ENCODE measurements at regions not wholly inside any gene's neighbourhood (a gene's known extent, or its start where the extent isn't known, plus 50 kb on each side); places are given as distances from the start of the nearest gene placed in this dataset.
"Not testable (repeated sequence)": the region's sequence is repeated elsewhere in the genome, so short reads cannot be mapped to it uniquely, and the experiment has no call there.

DNA sequence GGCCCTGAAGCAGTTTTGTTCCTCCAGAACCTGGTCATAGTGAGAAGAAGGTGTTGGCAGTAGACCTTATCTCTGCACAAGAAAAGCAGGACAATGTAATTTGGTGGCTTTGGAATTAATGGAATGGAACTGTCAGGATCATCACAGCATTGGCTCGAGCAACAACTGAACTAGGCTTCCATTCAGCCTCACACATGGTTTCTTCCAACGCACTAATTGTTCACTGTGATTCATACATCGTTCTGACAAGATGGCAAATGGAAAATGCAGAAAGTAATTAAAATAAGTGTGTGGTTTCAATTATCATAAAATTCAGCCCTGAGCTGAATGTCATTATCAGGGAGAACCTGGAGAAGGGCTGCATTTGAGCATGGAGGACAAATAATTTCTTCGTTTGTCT lies 80.6 kb downstream of the MFSD1 start:
- DNase-seq = peak in 1 of 3 experiments; percentile 12

DNA sequence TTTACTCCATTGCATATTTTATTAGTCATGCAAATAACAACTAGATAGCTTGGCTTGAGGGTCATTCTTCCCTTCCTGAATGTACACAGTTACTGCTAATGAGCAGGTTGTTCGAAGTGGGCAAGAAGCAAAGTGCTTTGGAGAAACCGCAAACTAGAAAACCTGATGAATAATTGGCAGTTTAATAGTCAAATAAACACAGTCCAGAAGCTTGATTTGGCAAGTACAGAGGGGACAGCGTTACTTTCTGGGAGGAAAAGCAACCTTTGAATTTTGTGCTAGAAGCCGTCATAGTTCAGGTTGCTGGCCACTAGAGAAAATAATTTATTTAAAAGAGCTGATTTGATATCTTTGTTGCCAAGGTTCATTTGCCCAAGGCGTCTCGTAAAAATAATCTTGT lies 94.9 kb downstream of the MFSD1 start:
- peak in 1 of 3 experiments; percentile 53 for DNase-seq

DNA sequence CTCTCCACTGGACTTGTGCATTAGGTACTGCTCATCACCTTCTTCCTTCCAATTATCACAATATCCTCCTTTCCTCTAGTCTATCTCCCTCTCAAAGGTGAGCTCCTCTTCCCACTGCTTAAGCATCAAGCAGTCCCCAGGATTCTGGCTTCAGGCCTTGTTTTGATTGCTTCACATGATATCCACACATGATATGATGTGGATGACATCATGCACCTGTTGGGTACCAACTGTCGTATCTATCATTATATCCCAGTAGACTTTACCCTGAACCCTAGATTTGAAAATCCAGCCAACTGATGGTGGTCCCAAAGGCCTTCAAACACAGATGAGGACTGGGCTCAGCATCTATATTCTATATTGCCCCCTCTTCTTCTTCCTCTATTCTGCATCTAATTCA lies 104.9 kb downstream of the MFSD1 start:
- DNase-seq = no peak

DNA sequence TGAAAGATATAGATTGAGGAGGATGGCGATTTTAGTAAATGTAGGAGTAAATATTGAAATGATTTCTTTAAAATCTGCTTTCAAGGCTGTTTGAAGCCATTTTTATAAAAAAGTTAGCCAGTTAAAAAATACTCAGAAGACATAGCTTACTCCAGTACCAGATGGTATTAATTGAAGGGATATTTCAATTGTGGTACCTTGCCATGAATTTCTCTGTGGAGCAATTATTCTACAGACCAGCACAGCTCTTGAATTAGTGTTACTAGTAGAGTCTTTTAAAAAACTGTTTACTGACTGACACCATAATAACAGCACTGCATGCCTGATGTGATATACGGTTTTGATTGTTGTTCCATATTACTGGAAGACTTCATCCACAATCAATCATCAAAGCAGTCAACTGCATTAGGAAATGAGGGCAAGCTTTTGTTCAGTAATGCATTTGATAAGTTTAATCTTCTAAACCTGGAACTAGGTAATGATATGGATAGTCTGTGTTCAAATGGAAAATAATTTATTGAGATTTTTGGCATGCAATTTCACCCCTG lies 106.4 kb downstream of the MFSD1 start:
- DNase-seq = peak in 2 of 3 experiments; percentile 32 to 84

DNA sequence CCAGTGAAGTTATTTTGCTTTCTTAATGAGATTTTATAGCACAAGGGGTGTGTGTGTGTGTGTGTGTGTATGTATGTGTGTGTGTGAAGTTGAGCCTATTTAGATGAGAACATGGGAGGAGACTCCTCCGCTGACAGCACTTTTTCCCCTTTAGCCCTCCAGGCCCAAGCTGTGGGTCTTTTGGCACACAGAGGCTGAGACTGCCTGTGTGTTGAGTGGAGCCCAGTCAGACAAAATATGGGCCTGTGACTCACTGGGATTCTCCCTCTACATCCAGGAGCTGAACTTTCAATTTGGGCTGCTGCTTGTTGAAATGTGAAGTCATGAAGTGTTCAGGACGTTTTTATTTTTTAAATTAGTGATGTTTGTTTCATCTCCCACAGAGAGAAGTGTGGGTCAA lies 108.0 kb downstream of the MFSD1 start:
- DNase-seq = no peak

DNA sequence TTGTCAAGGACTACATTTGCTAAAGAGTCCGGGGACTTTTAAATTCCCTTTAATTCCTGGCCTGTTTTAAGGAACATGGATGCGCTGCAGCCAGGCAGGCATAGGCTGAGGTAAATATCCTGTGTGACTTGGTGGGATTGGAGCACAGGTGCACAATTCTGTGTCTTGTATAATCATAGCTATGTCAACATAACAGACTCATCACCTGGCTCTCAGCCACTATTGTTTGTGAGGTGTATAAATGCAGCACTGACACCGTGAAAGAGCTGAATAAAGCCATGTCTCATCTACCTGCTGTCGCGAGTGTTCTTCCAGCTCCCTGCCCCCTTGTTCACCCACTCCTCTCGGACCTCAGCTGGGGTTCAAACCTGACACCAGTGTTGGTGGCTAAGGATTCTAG lies 109.7 kb downstream of the MFSD1 start:
- DNase-seq = peak; percentile 36 to 80 (median 65)

DNA sequence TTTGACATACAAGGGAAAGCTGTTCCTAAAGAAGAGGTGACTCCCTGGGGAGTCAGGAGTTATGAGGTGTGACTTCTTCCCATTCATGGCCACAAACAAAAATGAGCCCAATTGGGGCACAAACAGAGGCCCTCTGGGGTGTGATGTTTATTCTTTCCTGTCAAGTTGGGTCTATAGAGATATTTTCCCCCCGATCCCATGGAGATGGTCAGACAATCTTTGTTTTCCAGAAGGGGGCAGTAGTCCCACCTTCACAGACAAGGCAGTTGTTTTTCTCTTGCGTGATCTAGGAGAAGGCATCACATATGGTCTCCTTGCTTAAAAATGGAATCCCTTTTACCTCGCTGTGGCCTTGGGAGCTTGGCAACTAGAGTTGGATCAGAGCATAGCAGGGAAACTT lies 110.3 kb downstream of the MFSD1 start:
- no peak for DNase-seq

DNA sequence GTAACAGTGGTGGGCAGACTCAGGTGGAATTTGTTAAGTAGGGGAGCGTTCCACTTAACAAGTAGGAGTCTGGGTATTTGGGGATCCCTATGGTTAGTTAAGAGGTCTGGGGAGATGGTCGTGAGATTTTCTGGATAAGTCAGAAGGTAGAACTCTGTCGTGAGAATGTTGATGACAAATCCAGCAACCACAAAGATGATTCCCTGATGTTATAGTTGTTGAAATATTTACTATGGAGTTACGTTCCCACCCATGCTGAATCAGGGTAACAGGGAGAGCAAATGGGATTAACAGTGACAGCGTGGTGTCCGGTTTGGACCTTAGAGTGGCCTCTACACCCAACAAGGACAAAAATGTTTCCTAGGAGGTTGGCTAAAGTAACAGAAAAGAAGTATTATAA lies 110.8 kb downstream of the MFSD1 start:
- DNase-seq = no peak

DNA sequence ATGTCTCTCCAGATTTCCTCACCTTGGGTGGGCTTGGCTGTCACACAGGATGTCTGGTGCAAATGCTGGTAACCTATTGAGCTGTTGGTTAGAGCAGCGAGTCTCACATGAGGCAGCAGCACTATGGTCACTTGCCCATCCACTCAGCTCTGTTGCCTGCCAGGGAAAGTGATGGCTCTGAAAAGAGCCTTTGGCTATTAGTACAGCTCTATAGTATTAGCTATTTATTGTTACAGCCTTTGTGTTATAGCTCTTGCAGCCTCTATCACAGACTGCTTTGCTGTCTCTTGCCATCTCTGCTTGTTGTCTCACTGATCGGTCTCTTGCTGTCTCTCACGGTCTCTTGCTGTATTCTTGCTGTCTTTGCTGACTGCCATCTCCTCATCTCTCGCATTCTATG lies 114.3 kb downstream of the MFSD1 start:
- peak in 1 of 3 experiments; percentile 38 for DNase-seq

DNA sequence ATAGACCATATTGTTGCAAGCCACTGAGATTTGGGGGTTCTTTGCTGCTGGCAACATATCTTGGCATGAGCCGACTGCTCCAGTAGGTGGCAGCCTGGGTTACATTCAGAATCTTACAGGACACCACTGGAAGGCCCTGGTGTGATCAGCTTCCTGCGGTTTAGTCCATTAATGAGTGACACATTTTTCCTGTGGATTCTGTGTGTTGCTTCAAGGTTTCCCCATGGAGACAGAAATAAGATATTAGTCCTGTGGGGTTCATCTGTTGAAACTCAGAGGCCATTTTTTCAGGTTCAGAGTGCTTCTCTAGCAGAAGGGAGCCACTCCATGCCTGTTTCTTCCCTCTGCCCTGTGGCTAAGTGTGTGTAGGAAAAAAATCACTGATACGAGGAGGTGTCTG lies 116.2 kb downstream of the MFSD1 start:
- DNase-seq = peak; percentile 46 to 76 (median 57)

DNA sequence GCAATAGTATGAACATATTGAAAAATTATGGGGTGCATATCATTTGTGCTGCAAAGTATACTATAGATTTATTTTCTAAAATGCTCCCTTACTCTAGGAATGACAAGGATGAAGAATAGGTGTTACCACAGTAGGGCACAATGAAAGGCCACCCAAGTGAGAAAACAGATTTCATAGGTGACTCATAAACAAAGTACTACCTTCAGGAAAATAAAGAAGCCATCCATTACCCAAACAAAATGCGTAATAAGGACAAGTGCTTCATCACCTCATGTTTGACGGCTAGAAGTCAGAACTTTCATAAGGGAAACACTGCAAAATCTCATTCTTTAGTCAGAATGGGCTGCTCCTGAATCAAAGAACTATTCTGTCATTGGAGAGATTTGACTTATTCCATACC lies 116.6 kb downstream of the MFSD1 start:
- DNase-seq = no peak

DNA sequence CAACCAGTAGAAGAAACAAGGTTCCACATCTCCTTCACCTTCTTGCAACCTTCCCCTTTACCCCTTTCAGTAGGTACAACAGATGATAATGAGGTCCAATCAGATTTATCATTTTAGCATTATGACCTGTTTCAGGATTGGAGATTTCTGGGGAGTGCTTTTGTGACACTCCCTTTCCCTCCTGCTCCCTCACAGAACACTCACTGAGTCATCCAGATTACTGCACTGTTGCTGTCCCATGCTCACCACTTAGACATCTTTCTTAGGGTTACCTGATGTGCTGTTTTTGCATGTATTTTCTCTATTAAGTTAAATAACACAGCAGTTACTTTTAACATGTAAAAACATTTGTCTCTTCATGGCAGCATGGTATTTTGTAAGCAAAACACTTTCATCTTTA lies 118.5 kb downstream of the MFSD1 start:
- DNase-seq = no peak

DNA sequence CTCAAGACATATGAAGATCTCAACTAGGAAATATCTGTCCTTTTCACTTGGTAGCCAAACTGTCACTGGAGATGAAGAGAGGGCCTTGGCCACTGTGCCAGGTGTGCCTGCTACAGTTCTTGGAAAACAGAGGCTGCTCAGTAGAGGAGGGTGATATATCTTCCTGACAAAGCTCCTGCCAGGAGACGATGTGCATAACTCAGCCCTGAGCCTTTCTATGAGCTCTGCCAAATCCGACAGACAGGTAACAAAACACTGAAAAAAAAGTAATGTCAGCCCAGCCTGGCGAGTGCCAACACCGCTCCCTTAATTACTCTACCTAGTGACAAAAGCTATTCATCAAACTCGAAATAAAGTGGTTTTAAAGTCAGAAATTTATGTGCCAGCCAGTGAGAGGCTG lies 123.2 kb downstream of the MFSD1 start:
- peak; percentile 6 to 84 (median 42) for DNase-seq

DNA sequence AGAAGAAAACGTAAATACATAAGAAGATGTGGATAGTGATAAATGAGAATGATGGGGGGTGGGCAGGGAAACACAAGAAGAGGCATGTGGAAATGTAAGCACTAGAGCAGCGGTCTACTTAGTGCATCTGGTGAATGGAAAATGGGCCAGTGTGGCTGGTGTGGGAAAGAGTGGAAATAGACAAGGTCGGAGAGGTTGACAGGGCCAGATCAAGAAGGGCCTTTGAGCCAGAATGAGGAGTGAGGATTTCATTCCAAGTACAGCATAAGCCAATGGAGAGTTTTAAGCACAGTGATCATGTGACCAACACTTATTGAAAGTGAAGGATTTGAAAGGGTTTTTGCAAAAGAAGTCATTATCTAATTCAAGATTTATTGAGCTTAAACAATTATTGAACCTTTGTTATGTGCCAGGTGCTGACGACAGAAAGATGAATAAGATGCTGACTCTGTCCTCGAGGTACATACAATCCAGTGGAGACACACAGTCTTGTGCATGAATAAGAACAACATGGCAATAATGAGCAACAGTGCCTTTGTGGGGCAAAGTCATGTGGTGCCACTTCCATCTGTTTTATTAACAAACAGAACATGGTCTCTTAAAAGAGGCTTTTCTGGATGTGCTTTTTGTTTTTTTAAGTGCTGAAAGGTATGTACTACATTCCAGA lies 124.1 kb downstream of the MFSD1 start:
- peak in 1 of 3 experiments; percentile 46 for DNase-seq

DNA sequence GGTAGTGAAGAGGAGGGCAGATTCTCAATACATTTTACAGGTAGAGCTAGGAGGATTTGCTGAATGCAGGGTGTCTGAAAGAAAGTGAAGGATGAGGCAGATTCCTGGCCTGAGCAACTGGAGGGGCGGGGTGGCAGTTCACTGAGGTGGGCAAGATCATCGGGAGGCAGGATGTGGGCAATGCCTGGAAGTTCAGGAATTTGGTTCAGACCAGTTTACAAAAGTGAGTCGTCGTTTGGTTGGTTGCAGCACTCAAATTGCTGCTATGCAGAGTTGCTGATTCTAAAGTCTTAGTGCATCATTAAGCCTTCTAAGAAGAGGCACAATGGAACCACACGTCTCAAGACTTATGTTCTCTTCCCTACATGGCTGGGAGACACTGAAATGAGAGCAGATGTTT lies 134.0 kb downstream of the MFSD1 start:
- no peak for DNase-seq

DNA sequence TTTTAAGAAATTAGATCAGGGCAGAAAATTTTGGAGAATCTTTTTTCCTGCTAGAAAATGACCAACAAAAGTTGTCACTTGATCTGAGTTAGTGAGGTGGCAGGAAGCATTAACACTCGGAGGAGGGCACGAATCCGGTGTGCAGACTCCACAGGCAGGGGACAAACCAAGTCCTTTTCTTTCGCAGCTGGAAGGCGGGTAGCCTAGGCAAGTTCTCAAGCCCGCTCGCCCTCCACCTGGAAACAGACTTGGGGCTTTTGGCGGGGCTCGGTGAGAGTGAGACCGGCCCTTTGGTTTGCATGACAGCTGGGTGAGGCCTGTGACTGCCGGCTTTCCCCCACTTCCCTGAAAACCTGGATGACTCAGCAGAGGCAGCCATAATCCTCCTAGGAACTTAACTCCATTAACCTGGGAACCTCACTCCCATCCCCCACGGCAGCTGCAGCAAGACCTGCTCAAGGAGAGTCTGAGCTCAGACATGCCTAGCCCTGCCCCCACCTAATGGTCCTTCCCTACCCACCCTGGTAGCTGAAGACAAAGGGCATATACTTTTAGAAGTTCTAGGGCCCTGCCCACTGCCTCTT lies 134.8 kb downstream of the MFSD1 start:
- DNase-seq = peak in 1 of 3 experiments; percentile 22

DNA sequence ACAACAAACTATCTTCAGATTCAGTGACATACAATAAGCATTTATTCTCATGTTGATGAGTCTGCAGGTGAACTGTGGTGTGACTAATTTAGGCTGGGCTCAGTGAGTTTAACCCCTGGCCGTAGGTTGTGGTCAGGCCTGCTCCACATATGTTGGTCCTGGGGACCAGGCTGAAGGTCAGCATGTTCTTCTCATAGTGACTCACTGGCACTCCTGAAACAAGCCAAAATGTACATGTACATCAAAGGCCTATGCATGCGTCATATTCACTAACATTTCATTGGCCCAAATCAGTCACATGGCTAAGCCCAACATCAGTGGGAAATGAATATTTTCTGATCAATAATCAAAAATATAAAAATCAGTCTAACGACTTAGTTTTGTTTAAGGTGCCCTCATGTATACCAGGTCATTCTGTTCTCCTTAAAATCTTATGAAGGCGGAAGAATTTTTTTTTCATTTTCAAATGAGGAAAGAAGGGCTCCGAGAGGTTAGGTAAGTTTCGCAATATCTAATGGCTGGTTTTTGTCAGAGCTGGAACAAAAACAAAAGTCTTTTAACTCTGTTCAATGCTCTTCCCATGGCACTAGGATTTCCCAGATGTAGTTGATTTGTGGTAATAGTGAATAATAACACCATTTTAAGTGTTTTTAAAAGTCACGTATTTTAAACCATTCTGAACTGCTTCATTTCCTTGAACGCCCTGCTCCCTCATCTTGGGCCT lies 148.5 kb downstream of the MFSD1 start:
- no peak for DNase-seq

DNA sequence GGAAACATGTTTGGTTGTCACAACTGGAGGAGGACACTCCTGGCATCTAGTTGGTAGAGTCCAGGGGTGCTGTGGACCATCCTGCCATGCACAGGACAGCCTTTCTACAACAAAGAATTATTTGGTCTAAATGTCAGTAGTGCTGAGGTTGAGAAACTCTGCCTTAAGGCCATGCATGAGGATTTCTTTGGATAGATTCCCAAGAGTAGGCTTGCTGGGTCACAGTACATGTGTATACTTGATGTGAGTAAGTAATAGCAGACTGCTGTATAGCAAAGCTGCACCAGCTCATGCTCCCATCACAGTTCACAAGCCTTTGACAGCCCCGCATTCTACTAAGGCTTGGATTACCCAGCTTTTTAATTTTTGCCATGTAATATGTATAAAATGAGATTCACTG lies 151.3 kb downstream of the MFSD1 start:
- DNase-seq = no peak

DNA sequence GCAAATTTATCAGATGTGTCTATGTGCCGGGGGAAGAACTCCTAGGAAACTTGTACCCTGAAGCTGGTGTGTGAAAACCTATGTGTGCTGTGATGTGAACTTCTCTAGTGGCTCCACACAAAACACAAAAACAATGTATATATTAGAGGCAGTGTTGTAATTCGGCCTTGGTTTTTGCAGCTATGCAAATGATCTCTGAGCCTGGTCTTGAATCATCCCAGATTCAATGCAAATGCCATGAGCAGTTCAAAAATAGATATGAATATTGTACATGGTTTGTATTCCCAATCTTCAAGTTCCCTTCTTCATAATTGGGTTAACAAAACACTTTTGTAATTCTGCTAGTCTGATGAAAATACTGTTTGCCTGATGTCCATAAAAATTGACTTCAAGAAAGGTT lies 152.6 kb downstream of the MFSD1 start:
- no peak for DNase-seq

DNA sequence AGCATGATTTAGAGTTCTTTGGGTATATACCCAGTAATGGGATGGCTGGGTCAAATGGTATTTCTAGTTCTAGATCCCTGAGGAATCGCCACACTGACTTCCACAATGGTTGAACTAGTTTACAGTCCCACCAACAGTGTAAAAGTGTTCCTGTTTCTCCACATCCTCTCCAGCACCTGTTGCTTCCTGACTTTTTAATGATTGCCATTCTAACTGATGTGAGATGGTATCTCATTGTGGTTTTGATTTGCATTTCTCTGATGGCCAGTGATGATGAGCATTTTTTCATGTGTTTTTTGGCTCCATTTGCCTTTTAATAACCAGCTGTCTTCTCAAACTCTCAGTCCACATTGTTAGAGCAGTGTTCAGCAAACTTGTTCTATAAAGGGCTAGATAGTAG lies 155.9 kb downstream of the MFSD1 start:
- DNase-seq = not testable (repeated sequence)

DNA sequence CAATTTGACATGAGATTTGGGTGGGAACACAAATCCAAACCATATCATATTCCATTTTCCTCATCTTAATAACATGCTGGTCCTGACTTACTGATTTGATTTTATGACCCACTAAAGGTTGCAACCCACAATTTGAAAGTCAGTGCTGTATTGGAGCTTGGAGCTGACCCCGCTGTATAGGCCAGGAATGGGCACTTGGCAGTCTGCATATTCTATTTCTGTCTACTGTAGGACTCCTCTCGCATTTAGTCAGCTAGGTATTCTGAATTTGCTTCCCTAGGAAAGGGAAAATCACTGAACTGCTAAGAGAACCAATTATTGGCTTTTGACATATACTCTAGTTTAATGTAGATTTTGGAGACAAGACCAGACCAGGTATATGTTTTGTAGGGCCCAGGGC lies 157.0 kb downstream of the MFSD1 start:
- DNase-seq = no peak

DNA sequence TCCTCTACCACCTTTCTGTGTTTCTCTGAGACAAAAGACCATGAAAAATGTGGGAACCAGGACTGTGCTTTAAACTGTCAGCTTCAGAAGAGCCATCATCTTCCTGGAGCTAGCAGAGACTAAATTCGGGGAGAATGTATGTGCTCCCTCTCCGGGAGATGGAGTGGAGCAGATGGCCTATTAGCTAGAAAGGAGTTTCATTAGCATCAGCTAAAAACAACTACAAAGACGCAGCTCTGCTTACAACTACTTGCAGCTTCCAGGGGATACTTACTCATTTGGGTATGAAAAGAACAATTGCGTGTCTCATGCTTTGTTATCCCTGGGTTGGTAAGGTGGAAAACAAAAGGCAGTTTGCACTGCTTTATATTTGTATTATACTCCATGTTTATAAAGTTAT lies 159.6 kb downstream of the MFSD1 start:
- no peak for DNase-seq

DNA sequence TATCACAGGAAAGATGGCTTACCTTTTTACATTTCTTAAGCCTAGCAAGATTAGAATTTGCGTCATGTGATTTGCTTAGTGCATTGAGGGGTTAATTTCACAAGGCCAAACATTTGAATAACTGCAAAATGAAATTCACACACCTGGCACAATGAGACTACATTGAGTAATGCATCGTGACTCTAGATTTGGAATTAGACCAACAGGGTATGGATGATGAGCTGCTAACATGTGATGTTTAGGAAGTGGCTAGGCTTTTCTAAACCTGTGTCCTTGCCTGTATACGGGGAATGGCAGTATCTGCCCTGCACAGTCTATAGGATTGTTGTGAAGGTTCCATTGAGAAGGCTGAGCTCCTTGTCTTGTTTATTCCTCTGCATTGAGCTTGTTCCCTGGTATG lies 160.1 kb downstream of the MFSD1 start:
- no peak for DNase-seq

DNA sequence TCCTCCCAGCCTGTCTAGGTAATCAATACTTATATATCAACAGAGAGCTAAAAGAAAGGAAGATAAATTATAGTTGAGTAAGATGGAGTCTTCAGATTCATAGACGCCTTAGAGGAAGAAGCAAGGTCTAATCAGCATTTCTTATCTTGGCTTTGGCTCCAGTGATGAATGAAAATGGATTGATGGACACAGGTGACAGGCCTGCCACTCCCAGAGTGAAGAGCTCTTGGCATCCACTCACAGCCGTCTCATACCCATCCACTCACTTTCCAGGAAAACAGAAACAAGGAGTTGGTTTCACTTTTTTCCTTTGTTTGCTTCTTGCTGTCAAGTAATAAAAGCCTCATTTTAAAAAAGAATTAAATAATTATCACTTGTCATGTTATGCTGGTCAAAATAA lies 168.2 kb downstream of the MFSD1 start:
- DNase-seq = peak in 2 of 3 experiments; percentile 39 to 79

Measured in NCI-H1417 (cell line).